Mesenchymal stem cell (in vitro differentiated cells and primary cell): ENCODE measurements at regions not wholly inside any gene's neighbourhood (a gene's known extent, or its start where the extent isn't known, plus 50 kb on each side); places are given as distances from the start of the nearest gene placed in this dataset.

Experiments
- DNase-seq: peaks from one replicate; pipeline ENCODE4 v3.0.0-alpha.2; 2013
- H2AFZ ChIP-seq: one replicate; pipeline ENCODE4 v1.6.1; 2013; ENCODE audit warnings: low read depth, mild to moderate bottlenecking, control low read depth, inconsistent platforms, low read length, moderate library complexity
- H2AK5ac ChIP-seq: 2 replicates; pipeline ENCODE4 v1.6.1; 2013; ENCODE audit warnings: low read length, moderate library complexity, mild to moderate bottlenecking, inconsistent platforms; ENCODE audit not compliant: severe bottlenecking
- H2BK120ac ChIP-seq: one replicate; pipeline ENCODE4 v1.6.1; 2013; ENCODE audit warnings: low read depth, mild to moderate bottlenecking, inconsistent platforms, low read length, moderate library complexity
- H2BK12ac ChIP-seq, 2 experiments: one replicate each; pipeline ENCODE4 v1.6.1; 2013; ENCODE audit warnings: inconsistent platforms in 2 of 2, low read length in 2 of 2, mild to moderate bottlenecking in 2 of 2, moderate library complexity in 2 of 2, control low read depth in 1 of 2
- H2BK15ac ChIP-seq: one replicate; pipeline ENCODE4 v1.6.1; 2013; ENCODE audit warnings: mild to moderate bottlenecking, low read depth, inconsistent platforms; ENCODE audit not compliant: poor library complexity, severe bottlenecking
- H2BK5ac ChIP-seq: 2 replicates; pipeline ENCODE4 v1.6.1; 2013; ENCODE audit warnings: low read depth, mild to moderate bottlenecking, low read length, control low read depth, inconsistent platforms; ENCODE audit not compliant: poor library complexity, severe bottlenecking
- H3K14ac ChIP-seq, 2 experiments: one replicate each; pipeline ENCODE4 v1.6.1; 2013; ENCODE audit warnings: inconsistent platforms in 2 of 2, low read length in 2 of 2, control low read depth in 1 of 2, mild to moderate bottlenecking in 1 of 2, moderate library complexity in 1 of 2
- H3K18ac ChIP-seq, 2 experiments: one replicate each; pipeline ENCODE4 v1.6.1; 2013; ENCODE audit warnings: inconsistent platforms in 2 of 2, low read length in 2 of 2, control low read depth in 1 of 2, low read depth in 1 of 2, mild to moderate bottlenecking in 1 of 2
- H3K23ac ChIP-seq, 2 experiments: one replicate each; pipeline ENCODE4 v1.6.1; 2013; ENCODE audit warnings: inconsistent platforms in 2 of 2, low read length in 2 of 2, mild to moderate bottlenecking in 2 of 2, moderate library complexity in 2 of 2, control low read depth in 1 of 2
- H3K27ac ChIP-seq: 2 replicates; pipeline ENCODE4 v1.5.1; 2013; ENCODE audit warnings: mild to moderate bottlenecking, moderate library complexity, low read length, control low read depth, inconsistent platforms; ENCODE audit not compliant: poor library complexity, severe bottlenecking
- H3K27me3 ChIP-seq, 2 experiments: 2 replicates each; pipeline versions ENCODE4 v1.6.1 to v1.7.0; 2013; ENCODE audit warnings: low read length in 2 of 2, mild to moderate bottlenecking in 2 of 2, moderate library complexity in 2 of 2, control low read depth in 1 of 2, inconsistent platforms in 1 of 2; ENCODE audit not compliant: control insufficient read depth in 1 of 2, insufficient read depth in 1 of 2
- H3K36me3 ChIP-seq, 2 experiments: 2 replicates each; pipeline versions ENCODE4 v1.6.1 to v1.7.0; 2013; ENCODE audit warnings: low read length in 2 of 2, control low read depth in 1 of 2, inconsistent platforms in 1 of 2, low read depth in 1 of 2, mild to moderate bottlenecking in 1 of 2; ENCODE audit not compliant: insufficient read depth in 2 of 2, control insufficient read depth in 1 of 2
- H3K4ac ChIP-seq, 2 experiments: one replicate each; pipeline ENCODE4 v1.6.1; 2013; ENCODE audit warnings: inconsistent platforms in 2 of 2, low read length in 2 of 2, mild to moderate bottlenecking in 2 of 2, moderate library complexity in 2 of 2, control low read depth in 1 of 2, low read depth in 1 of 2
- H3K4me1 ChIP-seq: 2 replicates; pipeline ENCODE4 v1.6.1; 2013; ENCODE audit warnings: low read depth, low read length, control low read depth; ENCODE audit not compliant: control insufficient read depth, insufficient read depth
- H3K4me2 ChIP-seq: 2 replicates; pipeline ENCODE4 v1.6.1; 2013; ENCODE audit warnings: low read length, mild to moderate bottlenecking, inconsistent platforms; ENCODE audit not compliant: poor library complexity, severe bottlenecking
- H3K4me3 ChIP-seq, 2 experiments: 2 replicates each; pipeline versions ENCODE4 v1.5.1 to v1.7.0; 2013; ENCODE audit warnings: low read length in 2 of 2, mild to moderate bottlenecking in 2 of 2, control low read depth in 1 of 2, low read depth in 1 of 2; ENCODE audit not compliant: insufficient read depth in 1 of 2
- H3K79me1 ChIP-seq: replicated peaks from 2 replicates; pipeline ENCODE4 v1.6.1; 2013; ENCODE audit warnings: mild to moderate bottlenecking, control low read depth, low read length, inconsistent platforms; ENCODE audit not compliant: poor library complexity, severe bottlenecking
- H3K9ac ChIP-seq: 2 replicates; pipeline ENCODE4 v1.7.0; 2013; ENCODE audit warnings: mild to moderate bottlenecking, low read length, moderate library complexity
- H3K9me3 ChIP-seq: 2 replicates; pipeline ENCODE4 v1.7.0; 2013; ENCODE audit warnings: mild to moderate bottlenecking, low read length; ENCODE audit not compliant: control insufficient read depth
- H4K8ac ChIP-seq: one replicate; pipeline ENCODE4 v1.6.1; 2013; ENCODE audit warnings: inconsistent platforms, mild to moderate bottlenecking, low read length, moderate library complexity
- H4K91ac ChIP-seq: one replicate; pipeline ENCODE4 v1.6.1; 2013; ENCODE audit warnings: mild to moderate bottlenecking, low read length, inconsistent platforms
- WGBS: methylation state at CpG from one replicate; pipeline ENCODE4 v1.1.7; 2013; ENCODE audit warnings: mixed read lengths; 5-methylcytosine and 5-hydroxymethylcytosine counted together

GRCh38 chr10:75331081-75331480, 70.5 kb downstream of the ZNF503 start:
- Histone ChIP-seq H3K9me3 (no peaks in the 10 kb centered on the region), H2AK5ac (no peak overlapping the region), H2BK120ac (no peak overlapping the region), H4K8ac (no peak overlapping the region), H2AFZ (no peak overlapping the region), H2BK12ac (no peak overlapping the region), H3K27me3 (peaks cover 5 to 6% of the 10 kb centered on the region in 2 experiments), H3K27ac (no peak overlapping the region), H3K18ac (no peak overlapping the region), H2BK15ac (no peak overlapping the region), H3K14ac (no peak overlapping the region), H3K4me2 (no peak overlapping the region), H2BK5ac (no peak overlapping the region), H3K9ac (no peak overlapping the region), H3K4ac (no peak overlapping the region), H4K91ac (no peak overlapping the region), H3K4me3 (no peak overlapping the region), H3K36me3 (no peaks in the 10 kb centered on the region), H3K4me1 (no peaks in the 10 kb centered on the region), H3K23ac (no peak overlapping the region), H3K79me1 (no peaks in the 10 kb centered on the region)
- DNase-seq = no peak
- no CpG with 5 or more reads among the region's 1 CpG for WGBS

- Histone ChIP-seq H2BK12ac (no peak overlapping the region), H3K4me3 (no peak overlapping the region), H3K36me3 (no peaks in the 10 kb centered on the region), H2AFZ (no peak overlapping the region), H2AK5ac (no peak overlapping the region), H4K91ac (no peak overlapping the region), H3K27me3 (peaks cover 0 to 6% of the 10 kb centered on the region in 2 experiments), H3K27ac (no peak overlapping the region), H3K4me2 (no peak overlapping the region), H3K4ac (no peak overlapping the region), H3K4me1 (no peaks in the 10 kb centered on the region), H2BK5ac (no peak overlapping the region), H3K14ac (no peak overlapping the region), H3K9ac (no peak overlapping the region), H2BK15ac (no peak overlapping the region), H3K18ac (no peak overlapping the region), H2BK120ac (no peak overlapping the region), H3K79me1 (no peaks in the 10 kb centered on the region), H3K9me3 (no peaks in the 10 kb centered on the region), H4K8ac (no peak overlapping the region), H3K23ac (no peak overlapping the region)
- 72% methylated on average over 1 of the region's 2 CpGs for WGBS
- DNase-seq = no peak
Observed at GRCh38 chr10:75329190-75329745, 72.3 kb downstream of the ZNF503 start.

GRCh38 chr10:75326306-75326705, 75.3 kb downstream of the ZNF503 start:
- Histone ChIP-seq H3K4me3 (no peak overlapping the region), H3K9ac (no peak overlapping the region), H2BK15ac (no peak overlapping the region), H3K4me2 (no peak overlapping the region), H3K27me3 (peaks cover 0 to 6% of the 10 kb centered on the region in 2 experiments), H3K79me1 (no peaks in the 10 kb centered on the region), H4K8ac (no peak overlapping the region), H2BK12ac (no peak overlapping the region), H3K23ac (no peak overlapping the region), H3K14ac (no peak overlapping the region), H3K27ac (no peak overlapping the region), H2BK120ac (no peak overlapping the region), H2AK5ac (no peak overlapping the region), H3K36me3 (no peaks in the 10 kb centered on the region), H3K4ac (no peak overlapping the region), H3K4me1 (no peaks in the 10 kb centered on the region), H4K91ac (no peak overlapping the region), H2BK5ac (no peak overlapping the region), H2AFZ (no peak overlapping the region), H3K18ac (no peak overlapping the region), H3K9me3 (no peaks in the 10 kb centered on the region)
- DNase-seq = no peak

- no peak overlapping the region for H4K91ac ChIP-seq
- no peak overlapping the region for H3K4me3 ChIP-seq
- H3K4me2 ChIP-seq = no peak overlapping the region
- H3K4me1 ChIP-seq = no peaks in the 10 kb centered on the region
- H3K79me1 ChIP-seq = no peaks in the 10 kb centered on the region
- H2BK15ac ChIP-seq = no peak overlapping the region
- H4K8ac ChIP-seq = no peak overlapping the region
- H3K27me3 ChIP-seq = peaks cover 0 to 3% of the 10 kb centered on the region in 2 experiments
- H3K27ac ChIP-seq = no peak overlapping the region
- H2BK5ac ChIP-seq = no peak overlapping the region
- no peak overlapping the region for H2BK12ac ChIP-seq
- H3K18ac ChIP-seq = no peak overlapping the region
- no peak for DNase-seq
- H3K9ac ChIP-seq = no peak overlapping the region
- H3K9me3 ChIP-seq = peaks cover 18% of the 10 kb centered on the region
- no peaks in the 10 kb centered on the region for H3K36me3 ChIP-seq
- H2AFZ ChIP-seq = no peak overlapping the region
- H3K23ac ChIP-seq = no peak overlapping the region
- no peak overlapping the region for H3K14ac ChIP-seq
- no peak overlapping the region for H2AK5ac ChIP-seq
- H2BK120ac ChIP-seq = no peak overlapping the region
- no peak overlapping the region for H3K4ac ChIP-seq
Observed at GRCh38 chr10:75319274-75319673, 82.3 kb downstream of the ZNF503 start.
